Mucosa of descending colon (tissue), 3 donors: ENCODE measurements at regions not wholly inside any gene's neighbourhood (a gene's known extent, or its start where the extent isn't known, plus 50 kb on each side); places are given as distances from the start of the nearest gene placed in this dataset.

Experiments used
- ATAC-seq: fragments of 200-7000 bp; cut with Tn5 transposase; one replicate; pipeline ENCODE4 v1.9.1; 2020; ENCODE audit warnings: mild to moderate bottlenecking, moderate library complexity
- DNase-seq, 3 donors: peaks; one replicate each; pipeline ENCODE4 v3.0.0-alpha.2; 2020
- H3K36me3 ChIP-seq: fragments of 200-600 bp; one replicate; pipeline ENCODE4 v1.8.0; 2021; ENCODE audit warnings: low read depth, mild to moderate bottlenecking
- H3K4me1 ChIP-seq: fragments of 200-600 bp; one replicate; pipeline ENCODE4 v1.8.0; 2021; ENCODE audit warnings: low read depth, mild to moderate bottlenecking
- H3K4me3 ChIP-seq: fragments of 200-600 bp; one replicate; pipeline ENCODE4 v1.8.0; 2021; ENCODE audit warnings: mild to moderate bottlenecking
- H3K9me3 ChIP-seq: fragments of 200-600 bp; one replicate; pipeline ENCODE4 v1.8.0; 2021; ENCODE audit warnings: mild to moderate bottlenecking
- CTCF ChIP-seq: fragments of 200-600 bp; IDR thresholded peaks from one replicate; pipeline ENCODE4 v1.8.0; 2022; ENCODE audit warnings: antibody characterized with exemption, mild to moderate bottlenecking
- intact Hi-C, 2 donors: fragments of 100-400 bp; cut with DNase I in 1 of 2; cut with micrococcal nuclease in 1 of 2; formaldehyde crosslinking; loops; one replicate each; pipeline versions ENCODE4 v1.11.0 to v1.11.1; 2022; cut with DNase I, micrococcal nuclease
- donor health status: DM: no; HTN: no; CAD: no; lungs with moderate emphysema.
- donor health status: DM: no; HTN: no; CAD: no.
- donor health status: DM: no; HTN: yes; CAD: no.

GRCh38 chr12:24705741-24706358 lies 243.1 kb downstream of the BCAT1 start:
- DNase-seq: peak in 1 of 3 donors; percentile 29
- Histone ChIP-seq H3K36me3 (no peaks in the 10 kb centered on the region), H3K4me1 (no peaks in the 10 kb centered on the region), H3K9me3 (no peaks in the 10 kb centered on the region), H3K4me3 (no peak overlapping the region)
- TF ChIP-seq CTCF: no peak
- peak; percentile 62 for ATAC-seq
- intact Hi-C loops: no loop called here

- no peaks in the 10 kb centered on the region for H3K4me1 ChIP-seq
- H3K36me3 ChIP-seq: no peaks in the 10 kb centered on the region
- DNase-seq (no peak), ATAC-seq (no peak)
- TF ChIP-seq CTCF: no peak
- no peak overlapping the region for H3K4me3 ChIP-seq
- H3K9me3 ChIP-seq: no peaks in the 10 kb centered on the region
- intact Hi-C loops: no loop called here
These were observed 243.7 kb downstream of the BCAT1 start for GRCh38 chr12:24705216-24705615.

GRCh38 chr12:24701343-24701742 lies 247.6 kb downstream of the BCAT1 start:
- Histone ChIP-seq H3K36me3 (no peaks in the 10 kb centered on the region), H3K4me1 (no peaks in the 10 kb centered on the region), H3K4me3 (no peak overlapping the region), H3K9me3 (no peaks in the 10 kb centered on the region)
- no peak for ATAC-seq
- intact Hi-C loops: no loop called here
- DNase-seq: no peak
- no peak for TF ChIP-seq CTCF

GRCh38 chr12:24698972-24699371 lies 249.9 kb downstream of the BCAT1 start:
- TF ChIP-seq CTCF: no peak
- no peak for DNase-seq
- intact Hi-C loops: no loop called here
- no peaks in the 10 kb centered on the region for H3K9me3 ChIP-seq
- H3K36me3 ChIP-seq: no peaks in the 10 kb centered on the region
- ATAC-seq: no peak
- H3K4me1 ChIP-seq: no peaks in the 10 kb centered on the region
- H3K4me3 ChIP-seq: no peak overlapping the region

GRCh38 chr12:24697769-24698168 lies 251.1 kb downstream of the BCAT1 start:
- Histone ChIP-seq H3K9me3 (no peaks in the 10 kb centered on the region), H3K4me1 (no peaks in the 10 kb centered on the region), H3K36me3 (no peaks in the 10 kb centered on the region), H3K4me3 (no peak overlapping the region)
- ATAC-seq (no peak), DNase-seq (no peak)
- no peak for TF ChIP-seq CTCF
- intact Hi-C loops: no loop called here

- Histone ChIP-seq H3K4me3 (no peak overlapping the region), H3K36me3 (no peaks in the 10 kb centered on the region), H3K9me3 (no peaks in the 10 kb centered on the region), H3K4me1 (no peaks in the 10 kb centered on the region)
- no peak for TF ChIP-seq CTCF
- DNase-seq (no peak), ATAC-seq (no peak)
- intact Hi-C loops: no loop called here
These were observed 251.6 kb downstream of the BCAT1 start for GRCh38 chr12:24697295-24697694.
